Rectal smooth muscle tissue (tissue), 1 donor: ENCODE measurements at regions not wholly inside any gene's neighbourhood (a gene's known extent, or its start where the extent isn't known, plus 50 kb on each side); places are given as distances from the start of the nearest gene placed in this dataset.

Experiments used
- H3K27ac ChIP-seq: one replicate; pipeline ENCODE4 v1.7.0; 2013; ENCODE audit warnings: low read depth, low read length, inconsistent platforms
- H3K27me3 ChIP-seq: one replicate; pipeline ENCODE4 v1.7.0; 2013; ENCODE audit warnings: low read length; ENCODE audit not compliant: control insufficient read depth, insufficient read depth
- H3K36me3 ChIP-seq: one replicate; pipeline ENCODE4 v1.7.0; 2013; ENCODE audit warnings: low read length; ENCODE audit not compliant: control insufficient read depth, insufficient read depth
- H3K4me1 ChIP-seq: one replicate; pipeline ENCODE4 v1.7.0; 2013; ENCODE audit warnings: low read length; ENCODE audit not compliant: control insufficient read depth, insufficient read depth
- H3K4me3 ChIP-seq: one replicate; pipeline ENCODE4 v1.7.0; 2013; ENCODE audit warnings: low read length
- H3K9ac ChIP-seq: one replicate; pipeline ENCODE4 v1.7.0; 2013; ENCODE audit warnings: low read length

DNA sequence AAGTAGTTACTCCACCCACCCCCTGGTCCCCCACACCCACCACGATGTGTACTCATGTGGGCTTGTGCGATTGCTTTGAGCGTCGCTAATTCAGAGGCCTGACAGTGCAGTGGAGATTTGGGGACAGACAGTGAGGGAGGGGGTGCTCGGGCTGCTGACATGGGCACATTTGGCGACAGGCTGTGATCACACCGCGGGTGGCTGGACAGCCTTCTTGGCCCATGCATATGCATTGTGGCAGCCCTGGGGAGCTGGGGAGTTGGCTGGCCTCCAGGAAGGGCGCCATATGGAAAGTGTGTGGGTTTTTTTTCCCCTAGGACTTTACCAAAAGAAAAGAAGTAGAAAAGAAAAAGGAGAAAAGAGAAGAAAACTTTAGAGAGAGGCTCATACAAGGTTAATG, 275.5 kb upstream of the N4BP1 start:
- Histone ChIP-seq H3K4me3 (no peak overlapping the region), H3K27ac (no peak overlapping the region), H3K4me1 (no peaks in the 10 kb centered on the region), H3K27me3 (no peaks in the 10 kb centered on the region), H3K9ac (no peak overlapping the region), H3K36me3 (no peaks in the 10 kb centered on the region)

DNA sequence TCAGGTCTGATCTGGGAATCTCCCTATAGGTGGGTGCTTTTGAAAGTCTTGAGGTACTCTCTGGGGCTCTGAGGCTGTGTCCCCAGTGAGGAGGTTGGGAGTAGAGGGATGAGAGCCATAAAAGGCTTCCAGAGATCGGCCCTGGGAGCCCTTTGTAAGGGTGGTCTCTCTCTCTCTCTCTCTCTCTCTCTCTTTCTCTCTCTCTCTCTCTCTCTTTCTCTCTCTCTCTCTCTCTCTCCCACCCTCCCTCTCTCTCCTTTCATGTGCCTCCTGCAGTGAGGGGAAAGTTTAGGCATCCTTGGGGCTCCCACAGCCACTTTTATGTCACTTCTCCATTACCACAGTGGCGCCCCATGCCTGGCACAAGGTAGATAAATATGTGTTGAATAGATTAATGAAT, 271.3 kb upstream of the N4BP1 start:
- Histone ChIP-seq H3K27me3 (no peaks in the 10 kb centered on the region), H3K27ac (no peak overlapping the region), H3K36me3 (no peaks in the 10 kb centered on the region), H3K4me1 (peaks cover 8% of the 10 kb centered on the region), H3K4me3 (no peak overlapping the region), H3K9ac (no peak overlapping the region)

- Histone ChIP-seq H3K27me3 (no peaks in the 10 kb centered on the region), H3K4me1 (peaks cover 8% of the 10 kb centered on the region), H3K4me3 (no peak overlapping the region), H3K9ac (no peak overlapping the region), H3K27ac (no peak overlapping the region), H3K36me3 (no peaks in the 10 kb centered on the region)
These were observed 269.5 kb upstream of the N4BP1 start for GRCh38 chr16:48879223-48880122.

DNA sequence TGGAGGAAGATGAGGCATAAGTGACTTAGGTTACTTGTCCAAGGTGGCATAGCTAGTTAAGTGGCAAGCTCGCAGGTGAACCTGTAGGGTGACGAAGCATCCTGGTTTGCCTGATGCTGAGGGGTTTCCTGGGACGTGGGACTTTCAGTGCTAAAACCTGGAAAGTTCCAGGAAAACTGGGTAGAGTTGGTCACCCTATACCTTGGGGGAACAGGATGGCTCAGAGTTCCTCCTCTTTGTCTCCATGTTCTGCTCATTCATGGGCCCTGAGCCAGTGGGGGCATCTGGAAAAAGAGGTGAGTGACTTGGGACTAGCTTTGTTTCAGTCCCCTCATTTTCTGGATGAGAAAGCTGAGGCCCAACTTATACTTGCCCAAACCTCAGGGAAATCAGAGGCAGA, 268.0 kb upstream of the N4BP1 start:
- Histone ChIP-seq H3K27me3 (no peaks in the 10 kb centered on the region), H3K4me1 (peaks cover 8% of the 10 kb centered on the region), H3K27ac (no peak overlapping the region), H3K4me3 (no peak overlapping the region), H3K9ac (no peak overlapping the region), H3K36me3 (no peaks in the 10 kb centered on the region)

DNA sequence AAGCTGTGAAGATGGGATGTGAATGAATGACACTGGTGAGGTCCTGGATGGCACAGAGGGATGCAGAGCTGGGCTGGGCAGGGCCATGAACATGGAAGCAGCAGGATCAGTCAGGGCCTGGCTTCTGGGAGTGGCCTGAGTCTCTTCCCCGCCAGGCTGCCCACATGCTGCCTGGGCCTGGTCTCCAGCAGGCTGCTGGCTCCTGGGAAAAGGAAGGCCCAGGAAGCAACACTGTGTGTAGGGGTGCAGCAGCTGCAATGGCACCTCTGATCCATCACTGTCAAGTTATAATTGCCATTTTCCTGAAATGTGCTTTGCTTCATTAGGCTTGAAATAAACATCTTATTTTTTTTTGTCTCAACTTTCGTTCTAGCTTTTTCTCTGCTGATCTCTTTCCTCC, 260.2 kb upstream of the N4BP1 start:
- H3K27me3 ChIP-seq: no peaks in the 10 kb centered on the region
- no peak overlapping the region for H3K4me3 ChIP-seq
- no peaks in the 10 kb centered on the region for H3K36me3 ChIP-seq
- no peaks in the 10 kb centered on the region for H3K4me1 ChIP-seq
- H3K9ac ChIP-seq: no peak overlapping the region
- H3K27ac ChIP-seq: no peak overlapping the region

GRCh38 chr16:48865520-48865919, 255.5 kb upstream of the N4BP1 start:
- H3K4me1 ChIP-seq: no peaks in the 10 kb centered on the region
- no peak overlapping the region for H3K27ac ChIP-seq
- no peaks in the 10 kb centered on the region for H3K27me3 ChIP-seq
- no peak overlapping the region for H3K4me3 ChIP-seq
- H3K9ac ChIP-seq: no peak overlapping the region
- H3K36me3 ChIP-seq: no peaks in the 10 kb centered on the region

DNA sequence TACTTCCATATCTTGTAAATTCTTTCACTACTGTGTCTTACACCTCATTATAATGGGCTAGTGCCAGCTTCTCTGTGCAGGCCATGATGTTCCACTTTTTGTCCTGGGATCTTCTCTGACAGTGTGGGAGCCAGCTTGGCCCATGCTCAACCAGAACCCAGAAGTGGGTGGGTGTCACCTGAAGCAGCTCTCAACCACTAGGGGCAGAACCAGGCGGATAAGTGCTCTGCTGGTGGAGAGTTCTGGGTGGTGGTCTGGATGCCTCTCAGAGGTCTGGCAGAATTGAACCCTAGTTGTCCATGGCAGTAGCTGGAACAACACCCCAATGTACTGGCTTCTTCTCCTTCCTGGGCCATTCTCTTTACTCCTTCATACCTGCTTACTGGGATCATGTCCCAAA, 254.1 kb upstream of the N4BP1 start:
- H3K36me3 ChIP-seq: no peaks in the 10 kb centered on the region
- H3K27ac ChIP-seq: no peak overlapping the region
- no peaks in the 10 kb centered on the region for H3K27me3 ChIP-seq
- no peak overlapping the region for H3K4me3 ChIP-seq
- H3K9ac ChIP-seq: no peak overlapping the region
- H3K4me1 ChIP-seq: no peaks in the 10 kb centered on the region

DNA sequence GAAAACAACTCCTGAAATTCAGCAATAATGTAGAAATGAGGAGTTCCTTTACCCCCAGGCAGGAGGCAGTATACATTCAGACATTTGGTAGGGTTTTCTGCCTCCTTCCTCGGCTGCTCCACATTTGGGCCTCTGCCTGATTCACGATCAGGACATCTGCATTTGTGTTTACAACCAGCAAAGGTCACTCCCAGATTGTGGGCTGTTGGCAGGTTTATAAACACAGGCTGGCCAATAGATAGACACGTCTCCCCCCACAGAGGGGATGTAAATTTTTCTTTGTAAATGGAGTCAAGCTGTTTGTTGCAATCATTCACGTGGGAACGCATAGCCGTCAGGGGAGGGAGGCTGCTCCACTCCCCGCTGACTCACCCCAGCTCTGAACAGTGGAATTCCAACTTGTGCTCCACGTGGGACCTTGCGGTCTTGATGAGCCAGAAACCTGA, 252.1 kb upstream of the N4BP1 start:
- Histone ChIP-seq H3K36me3 (no peaks in the 10 kb centered on the region), H3K9ac (no peak overlapping the region), H3K27me3 (no peaks in the 10 kb centered on the region), H3K4me3 (no peak overlapping the region), H3K4me1 (no peaks in the 10 kb centered on the region), H3K27ac (no peak overlapping the region)

GRCh38 chr16:48860341-48860740, 250.4 kb upstream of the N4BP1 start:
- Histone ChIP-seq H3K27me3 (no peaks in the 10 kb centered on the region), H3K4me3 (no peak overlapping the region), H3K36me3 (no peaks in the 10 kb centered on the region), H3K27ac (no peak overlapping the region), H3K4me1 (no peaks in the 10 kb centered on the region), H3K9ac (no peak overlapping the region)

- no peak overlapping the region for H3K4me3 ChIP-seq
- H3K27me3 ChIP-seq: no peaks in the 10 kb centered on the region
- H3K27ac ChIP-seq: no peak overlapping the region
- no peaks in the 10 kb centered on the region for H3K36me3 ChIP-seq
- no peaks in the 10 kb centered on the region for H3K4me1 ChIP-seq
- H3K9ac ChIP-seq: no peak overlapping the region
These were observed 243.0 kb upstream of the N4BP1 start for GRCh38 chr16:48852951-48853350.

GRCh38 chr16:48852458-48852857, 242.5 kb upstream of the N4BP1 start:
- H3K9ac ChIP-seq: no peak overlapping the region
- H3K27me3 ChIP-seq: no peaks in the 10 kb centered on the region

GRCh38 chr16:48850097-48850770, 240.3 kb upstream of the N4BP1 start:
- Histone ChIP-seq H3K27me3 (no peaks in the 10 kb centered on the region), H3K4me1 (no peaks in the 10 kb centered on the region), H3K4me3 (no peak overlapping the region), H3K9ac (no peak overlapping the region), H3K36me3 (no peaks in the 10 kb centered on the region), H3K27ac (no peak overlapping the region)

More at GRCh38 chr16:48852458-48852857, 242.5 kb upstream of the N4BP1 start:
- Histone ChIP-seq H3K4me3 (no peak overlapping the region), H3K27ac (no peak overlapping the region), H3K4me1 (no peaks in the 10 kb centered on the region), H3K36me3 (no peaks in the 10 kb centered on the region)

GRCh38 chr16:48846277-48846676, 236.3 kb upstream of the N4BP1 start:
- Histone ChIP-seq H3K27me3 (no peaks in the 10 kb centered on the region), H3K4me1 (no peaks in the 10 kb centered on the region), H3K27ac (no peak overlapping the region), H3K36me3 (no peaks in the 10 kb centered on the region), H3K4me3 (no peak overlapping the region), H3K9ac (no peak overlapping the region)
